ENCODE measurements at regions not wholly inside any gene's neighbourhood (a gene's known extent, or its start where the extent isn't known, plus 50 kb on each side); places are given as distances from the start of the nearest gene placed in this dataset.
"Not testable (repeated sequence)": the region's sequence is repeated elsewhere in the genome, so short reads cannot be mapped to it uniquely, and the experiment has no call there.

DNA sequence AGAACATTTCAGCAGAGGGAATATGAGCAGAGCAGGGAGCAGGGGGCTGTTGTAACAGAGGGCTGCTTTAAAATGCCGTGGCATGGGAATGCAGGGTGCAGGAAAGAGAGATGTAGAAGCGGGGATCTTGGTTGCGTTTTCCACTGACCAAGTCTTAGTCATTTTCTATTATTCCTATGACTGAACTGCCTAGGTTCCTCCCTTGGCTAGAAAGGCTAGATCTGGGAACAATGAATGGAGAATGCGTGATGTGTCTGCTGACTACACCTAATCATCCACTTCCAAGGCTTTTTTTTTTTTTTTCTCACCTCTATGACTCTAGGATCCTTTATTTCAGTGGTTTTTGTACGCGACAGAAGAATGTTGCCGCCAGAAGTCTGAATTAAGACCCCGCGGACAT lies 607.4 kb upstream of the TBL1XR1 start:
- no peak for DNase-seq

DNA sequence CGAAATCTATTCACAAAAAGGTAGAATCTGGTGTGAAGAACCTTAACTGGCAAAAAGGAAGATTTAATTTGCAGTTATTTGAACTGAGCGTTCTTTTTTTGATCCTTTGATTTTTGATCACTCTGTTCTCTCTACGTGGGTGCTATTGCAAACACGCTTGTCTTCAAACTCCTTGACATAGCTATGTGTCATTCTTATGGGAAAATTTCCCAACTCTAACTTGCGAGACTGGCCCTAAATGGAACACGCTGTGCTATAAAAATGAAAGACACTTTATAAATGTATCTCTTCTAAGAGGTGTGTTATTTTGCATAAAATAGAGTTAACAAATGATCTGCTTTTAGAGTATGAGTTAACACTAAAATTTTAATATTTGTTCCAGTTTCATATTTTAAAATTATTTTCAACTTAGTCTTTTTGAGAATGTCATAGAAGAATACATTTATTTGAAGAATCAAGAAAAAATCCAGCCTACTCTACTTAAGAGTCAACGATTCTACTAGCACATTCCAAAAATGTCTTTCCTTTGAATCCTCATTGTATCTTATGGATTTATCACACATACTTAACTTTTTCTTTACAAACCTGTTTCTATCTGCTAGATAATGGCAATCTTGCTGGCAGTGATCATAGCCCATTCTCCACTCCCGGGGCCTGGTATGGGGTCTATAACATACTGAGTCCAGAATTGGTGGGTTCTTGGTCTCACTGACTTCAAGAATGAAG lies 610.0 kb upstream of the TBL1XR1 start:
- no peak for DNase-seq

GRCh38 chr3:177808928-177809478 lies 611.7 kb upstream of the TBL1XR1 start:
- not testable (repeated sequence) for DNase-seq

GRCh38 chr3:177810162-177810623 lies 612.9 kb upstream of the TBL1XR1 start:
- no peak for DNase-seq

DNA sequence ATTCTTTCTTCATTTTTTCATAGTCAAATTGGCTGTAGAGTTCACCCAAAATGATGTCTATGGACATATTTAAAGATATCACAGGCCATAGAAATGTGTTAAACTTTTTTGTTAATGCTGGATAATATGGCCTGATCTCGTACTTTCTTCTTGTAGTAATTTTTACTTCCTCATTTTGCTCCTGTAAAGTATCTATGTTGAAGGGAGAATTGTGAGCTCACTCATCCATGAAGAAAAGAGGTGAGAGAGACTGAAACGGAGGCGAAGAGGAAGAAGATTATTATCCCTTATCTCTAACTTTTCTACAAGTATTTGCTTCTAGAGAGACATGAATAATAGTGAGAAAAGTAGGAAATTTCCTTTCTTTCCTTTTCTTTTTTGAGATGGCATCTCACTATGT lies 613.8 kb upstream of the TBL1XR1 start:
- DNase-seq = no peak

DNA sequence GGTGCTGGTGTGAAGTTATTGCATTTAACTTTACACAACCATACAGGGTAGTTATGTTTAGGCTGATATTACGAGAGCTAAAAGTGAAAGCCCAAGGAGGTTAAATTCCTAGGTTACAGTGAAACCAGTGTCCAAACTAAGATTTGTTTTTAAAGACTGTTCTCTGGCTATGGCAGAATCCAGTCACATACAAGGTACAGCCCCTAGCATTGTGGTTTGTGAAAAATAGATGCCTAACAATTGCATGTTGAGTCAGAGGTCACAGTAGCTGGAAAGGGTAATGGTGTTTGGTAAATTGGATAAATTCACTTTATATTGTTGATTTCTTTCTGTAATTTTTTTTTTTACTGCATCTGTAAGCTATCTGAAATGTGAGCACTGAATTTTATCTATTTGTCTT lies 614.6 kb upstream of the TBL1XR1 start:
- DNase-seq = no peak

DNA sequence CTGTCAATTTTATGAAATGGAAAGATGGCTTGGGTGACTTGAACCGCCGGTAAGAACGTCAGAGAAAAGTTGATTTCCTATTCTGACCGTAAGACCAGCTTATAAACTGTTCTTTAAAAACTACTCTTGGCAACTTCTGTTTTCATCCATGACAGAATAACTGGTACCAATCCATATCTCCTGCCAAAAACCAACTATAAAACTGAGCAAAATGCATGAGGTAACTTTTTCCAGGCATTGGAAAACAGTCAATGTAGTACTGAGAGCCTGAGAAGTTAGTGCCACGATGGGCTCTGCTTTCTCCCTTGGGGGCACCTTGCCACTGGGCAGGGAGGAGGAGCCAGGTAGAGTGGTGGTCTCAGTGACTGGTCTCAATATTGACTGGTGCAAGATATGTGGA lies 615.2 kb upstream of the TBL1XR1 start:
- no peak for DNase-seq

DNA sequence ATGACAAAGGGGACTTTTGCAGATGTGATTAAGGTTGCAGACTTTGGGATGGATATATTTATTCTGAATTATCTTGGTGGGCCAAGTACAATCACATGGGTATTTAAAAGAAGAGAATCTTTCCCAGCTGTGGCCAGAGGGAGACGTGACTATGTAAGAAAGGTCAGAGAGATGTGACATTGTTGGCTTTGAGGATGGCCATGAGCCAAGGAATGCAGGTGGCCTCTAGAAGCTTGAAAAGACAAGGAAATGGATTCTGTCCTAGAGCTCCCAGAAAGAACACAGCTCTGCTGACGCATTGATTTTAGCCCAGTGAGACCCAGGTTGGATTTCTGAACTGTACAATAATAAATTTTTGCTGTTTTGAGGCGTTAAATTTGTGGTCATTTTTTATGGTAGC lies 616.0 kb upstream of the TBL1XR1 start:
- no peak for DNase-seq

DNA sequence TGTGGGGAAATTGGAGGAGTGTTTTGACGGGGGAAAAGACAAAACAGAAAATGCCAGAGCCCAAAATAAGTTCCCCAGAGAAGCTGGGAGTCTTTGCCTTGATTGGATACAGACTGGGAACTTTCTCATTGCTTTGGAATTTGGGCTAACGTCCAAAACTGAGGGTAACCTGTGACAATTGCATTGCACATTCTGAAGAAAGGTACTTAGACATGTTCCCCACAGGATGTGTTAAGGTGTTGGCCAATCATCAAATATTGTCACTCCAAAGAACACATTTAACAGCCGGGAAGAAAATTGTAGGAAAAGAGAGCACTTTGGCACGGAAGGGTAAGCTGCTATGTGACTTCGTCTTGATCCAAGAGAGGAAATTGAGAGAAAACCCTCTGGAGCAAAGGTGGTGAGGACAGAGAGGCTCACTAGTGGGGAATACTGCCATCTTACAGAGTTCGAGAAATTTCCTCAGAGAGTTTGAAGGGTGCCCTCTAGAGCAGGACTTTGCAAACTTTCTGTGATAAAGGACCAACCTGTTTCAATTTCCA lies 619.5 kb upstream of the TBL1XR1 start:
- no peak for DNase-seq

DNA sequence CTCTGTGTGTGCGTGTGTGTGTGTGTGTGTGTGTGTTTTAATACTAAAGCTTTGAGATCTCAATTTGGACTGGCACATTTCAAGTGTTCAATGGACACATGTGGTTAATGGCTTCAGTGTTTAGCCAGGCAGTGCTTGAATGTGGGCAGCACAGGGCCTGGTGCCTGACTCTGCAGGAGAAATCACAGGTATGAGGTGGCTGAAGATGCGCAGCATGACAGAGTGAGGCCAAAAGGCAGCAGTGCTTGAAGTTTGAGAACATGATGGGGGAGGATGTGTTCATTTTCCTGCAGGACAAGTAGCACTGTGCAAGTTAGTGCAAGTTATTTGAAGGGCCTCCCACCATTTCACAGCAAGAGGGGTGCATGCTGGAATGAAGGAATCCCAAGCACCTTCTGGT lies 620.5 kb upstream of the TBL1XR1 start:
- no peak for DNase-seq

GRCh38 chr3:177818712-177819240 lies 621.5 kb upstream of the TBL1XR1 start:
- DNase-seq = no peak

DNA sequence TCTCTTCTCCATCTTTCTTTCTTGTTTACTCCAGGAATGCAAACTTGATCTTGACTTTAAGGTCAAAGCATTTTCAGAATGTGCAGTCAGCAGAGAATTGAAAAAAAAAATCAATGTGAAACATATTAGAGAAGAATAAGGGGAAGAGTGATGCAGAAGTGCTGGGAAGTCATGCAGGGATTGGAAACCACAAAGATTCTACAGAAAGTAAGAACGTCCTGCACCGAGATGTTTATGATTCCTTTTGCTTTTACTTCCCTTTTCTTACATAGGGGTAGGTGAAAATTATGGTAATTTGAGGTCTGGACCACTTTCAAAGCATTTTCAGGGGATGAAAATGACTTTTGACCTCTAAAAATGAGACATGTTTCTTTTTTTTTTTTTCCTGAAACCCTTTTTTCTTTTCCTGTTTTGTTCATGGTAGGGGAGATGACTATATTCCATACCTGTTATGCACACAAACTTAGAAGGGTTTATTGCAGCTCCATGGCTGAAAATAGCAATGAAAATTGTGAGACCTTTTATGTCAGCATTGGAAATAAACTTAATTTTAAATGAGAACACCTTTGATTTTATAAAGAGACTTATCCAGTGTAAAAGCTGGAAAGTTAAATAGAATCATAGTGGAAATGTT lies 623.5 kb upstream of the TBL1XR1 start:
- no peak for DNase-seq

DNA sequence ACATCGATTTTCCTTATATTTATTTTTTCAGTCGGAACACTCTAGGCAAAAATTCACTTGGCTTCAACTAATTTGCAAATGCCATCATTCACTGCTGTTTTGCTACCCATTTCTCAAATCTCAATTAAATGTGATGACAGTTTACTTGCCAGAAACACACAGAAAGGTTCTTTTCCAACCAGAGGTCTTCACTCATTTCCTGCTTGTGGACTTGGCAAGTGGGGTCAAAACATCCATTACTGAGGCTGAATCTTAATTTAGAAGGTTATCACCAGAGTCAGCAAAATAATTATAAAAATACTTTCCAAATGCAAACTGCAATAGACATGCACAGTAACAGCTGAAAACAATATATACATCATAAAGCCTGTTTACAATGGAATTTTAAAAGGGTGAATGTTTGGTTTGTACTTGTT lies 625.4 kb upstream of the TBL1XR1 start:
- DNase-seq = no peak

DNA sequence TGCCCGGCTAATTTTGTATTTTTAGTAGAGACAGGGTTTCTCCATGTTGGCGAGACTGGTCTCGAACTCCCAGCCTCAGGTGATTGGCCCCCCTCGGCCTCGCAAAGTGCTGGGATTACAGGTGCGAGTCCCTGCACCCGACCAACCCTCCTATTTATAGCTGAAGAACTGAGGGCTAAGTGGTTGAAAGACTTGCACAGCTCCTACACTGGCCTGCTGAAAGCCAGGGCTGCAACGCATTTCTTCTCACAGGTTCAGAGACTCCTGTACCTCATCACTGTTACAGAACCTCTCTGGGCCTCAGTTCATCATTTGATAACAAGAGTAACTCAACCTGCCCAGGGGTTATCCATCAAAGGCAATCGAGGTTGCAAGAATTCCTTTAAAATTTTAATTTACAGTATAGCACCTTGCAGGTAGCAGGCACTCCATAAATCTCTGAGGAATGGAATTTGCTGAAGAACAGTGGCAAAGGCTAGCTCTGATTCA lies 626.5 kb upstream of the TBL1XR1 start:
- DNase-seq = no peak

DNA sequence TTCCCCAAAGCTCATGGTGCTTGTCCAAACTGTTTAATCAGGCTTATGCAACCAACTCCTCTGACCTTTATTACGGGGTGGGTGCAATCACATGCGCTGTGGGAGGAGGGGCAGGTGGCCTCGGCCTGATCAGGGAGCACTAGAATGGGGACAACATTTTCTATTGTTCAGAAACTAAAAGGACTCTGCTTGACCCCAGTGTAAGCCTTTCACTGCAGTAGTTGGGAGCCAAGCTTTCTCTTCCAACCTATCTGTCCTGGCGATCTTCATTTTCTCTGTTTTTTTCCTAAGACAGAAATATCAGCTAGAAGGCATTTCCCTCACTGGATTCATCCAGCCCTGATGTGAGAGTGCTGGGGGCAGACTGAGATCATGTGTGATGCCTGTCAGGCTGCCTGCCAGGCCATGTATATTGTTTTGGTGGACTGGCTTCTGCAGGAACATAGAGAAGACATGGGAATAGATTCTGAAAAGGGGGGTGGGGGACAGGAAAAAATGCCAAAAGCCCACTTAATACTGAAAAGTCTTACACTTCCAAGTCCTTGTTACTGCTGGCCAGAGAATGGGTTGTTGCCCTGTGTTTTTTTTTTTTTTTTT lies 627.0 kb upstream of the TBL1XR1 start:
- DNase-seq = no peak

GRCh38 chr3:177824841-177825240 lies 627.6 kb upstream of the TBL1XR1 start:
- no peak for DNase-seq

DNA sequence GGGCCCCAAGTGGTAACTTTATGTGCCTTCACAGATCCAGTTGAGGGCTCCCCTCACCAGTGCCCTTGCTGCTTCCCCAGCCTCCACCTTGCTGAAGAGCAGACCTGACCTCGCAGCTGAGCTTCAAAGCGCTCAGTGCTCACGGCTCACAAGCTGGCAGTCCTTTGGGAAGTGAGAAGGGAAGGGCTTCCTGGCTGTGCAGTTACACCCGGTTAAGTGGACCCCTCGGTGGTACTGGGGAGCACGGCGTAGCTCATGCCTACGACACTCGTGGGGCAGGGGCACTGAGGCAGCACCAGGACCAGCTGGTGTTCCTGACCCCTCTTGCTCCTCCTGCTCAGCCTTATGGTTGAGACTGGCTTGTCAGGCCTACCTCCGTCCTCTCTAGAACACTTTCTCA lies 629.0 kb upstream of the TBL1XR1 start:
- no peak for DNase-seq

- DNase-seq = no peak
Measured at GRCh38 chr3:177827511-177828207, 630.4 kb upstream of the TBL1XR1 start.

DNA sequence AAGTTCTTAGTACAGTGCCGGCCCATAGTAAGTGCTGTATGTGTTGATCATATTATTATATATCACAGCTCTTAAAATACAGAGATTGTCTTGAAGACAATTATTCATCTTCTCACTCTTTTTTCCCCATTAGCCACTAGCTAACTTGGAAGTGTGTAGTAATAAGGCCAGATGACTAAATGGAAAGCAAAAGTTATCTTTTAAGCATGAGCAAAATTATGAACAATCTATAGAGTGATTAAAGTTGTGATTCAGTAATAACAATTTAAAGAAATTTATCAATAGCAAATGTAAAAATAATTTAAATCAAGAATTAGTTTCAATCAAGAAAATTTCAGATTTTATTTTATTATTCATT lies 630.9 kb upstream of the TBL1XR1 start:
- DNase-seq = no peak

DNA sequence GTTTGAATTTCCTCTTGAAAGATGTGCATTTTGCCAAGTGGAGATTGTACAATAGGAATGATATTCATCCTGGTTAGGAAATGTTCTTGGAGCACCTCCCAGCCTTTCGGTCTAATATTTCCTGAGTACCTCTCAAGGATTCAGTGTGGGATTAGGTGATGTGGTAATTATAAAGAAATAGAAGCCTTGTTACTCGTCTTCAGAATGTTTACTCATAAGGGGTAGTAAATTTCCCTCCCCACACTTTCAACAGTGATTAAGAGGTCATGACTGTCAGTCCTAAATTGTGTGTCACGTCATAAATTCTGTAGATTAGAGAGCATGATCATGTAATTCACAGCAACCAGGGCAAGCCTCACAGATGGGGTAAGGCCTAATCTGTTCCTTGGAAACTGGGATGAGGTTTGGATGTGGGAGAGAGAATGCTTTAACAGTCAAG lies 633.1 kb upstream of the TBL1XR1 start:
- DNase-seq = no peak

- DNase-seq = no peak
Measured at GRCh38 chr3:177831361-177831760, 634.1 kb upstream of the TBL1XR1 start.

DNA sequence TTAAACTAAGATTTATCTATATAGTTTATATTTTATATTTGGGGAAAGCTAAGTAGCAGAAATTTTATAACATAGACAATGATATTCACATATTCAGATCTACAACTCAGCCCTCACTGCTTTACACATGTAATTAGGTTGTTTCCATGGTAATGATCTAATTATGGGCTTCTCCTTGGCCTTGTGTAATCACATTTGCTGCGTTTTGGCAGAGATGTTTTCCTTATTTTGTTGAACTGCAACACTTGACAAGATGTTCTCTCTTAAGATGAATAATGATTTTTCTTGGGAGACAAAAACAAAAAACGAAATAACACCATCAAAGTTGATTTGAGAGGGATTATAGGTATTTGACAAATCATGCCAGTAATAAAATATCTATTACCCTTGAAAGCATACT lies 635.6 kb upstream of the TBL1XR1 start:
- DNase-seq = no peak

DNA sequence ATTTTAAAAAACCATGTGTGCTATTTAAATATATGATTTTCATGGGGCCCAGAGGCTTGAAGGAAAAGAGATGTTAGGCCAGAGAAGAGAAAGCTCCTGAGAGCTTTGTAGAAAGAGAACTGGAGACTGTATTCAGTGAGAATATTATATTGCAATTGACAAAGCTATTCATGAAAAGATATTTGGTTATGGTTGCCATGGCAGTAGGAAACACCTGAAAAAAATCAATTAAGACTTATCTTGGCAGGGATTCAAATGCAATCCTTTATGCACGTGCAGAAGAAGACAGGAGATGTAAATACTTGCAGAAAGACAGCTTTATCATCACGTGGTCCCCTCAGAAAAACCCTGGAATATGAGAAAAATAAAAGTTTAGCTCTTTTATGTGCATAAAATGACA lies 636.0 kb upstream of the TBL1XR1 start:
- DNase-seq = no peak

Measured in NK-92 treated with Interleukin-12 subunit alpha and Interleukin-12 subunit beta, amount 100 ng/mL, for 24 hours (cell line).